DOHH2 (cell line): ENCODE measurements at regions not wholly inside any gene's neighbourhood (a gene's known extent, or its start where the extent isn't known, plus 50 kb on each side); places are given as distances from the start of the nearest gene placed in this dataset.

Experiments used
- H3F3A ChIP-seq: fragments of 200-600 bp; sonication (generic), shearing (Covaris generic); 2 replicates; pipeline ENCODE4 v1.6.0; 2016; ENCODE audit warnings: antibody characterized with exemption, mild to moderate bottlenecking; ENCODE audit not compliant: control insufficient read depth, insufficient read depth
- H3K27ac ChIP-seq: fragments of 200-600 bp; sonication (generic); 2 replicates; pipeline ENCODE4 v1.5.1; 2014; ENCODE audit warnings: low read depth, mild to moderate bottlenecking, low read length, moderate library complexity
- H3K27me3 ChIP-seq: fragments of 200-600 bp; sonication (generic); 2 replicates; pipeline ENCODE4 v1.6.1; 2014; ENCODE audit warnings: mild to moderate bottlenecking, low read length, mixed read lengths; ENCODE audit not compliant: control insufficient read depth
- H3K36me3 ChIP-seq: fragments of 200-600 bp; sonication (generic); 2 replicates; pipeline ENCODE4 v1.6.1; 2014; ENCODE audit warnings: mild to moderate bottlenecking, low read length, moderate library complexity, mixed read lengths; ENCODE audit not compliant: control insufficient read depth
- H3K4me1 ChIP-seq: fragments of 200-600 bp; sonication (generic); 2 replicates; pipeline ENCODE4 v1.6.1; 2014; ENCODE audit warnings: mild to moderate bottlenecking, low read length, mixed read lengths; ENCODE audit not compliant: control insufficient read depth
- H3K4me2 ChIP-seq: fragments of 200-600 bp; sonication (generic); 2 replicates; pipeline ENCODE4 v1.6.0; 2014; ENCODE audit warnings: mild to moderate bottlenecking, low read length, moderate library complexity
- H3K4me3 ChIP-seq: fragments of 200-600 bp; sonication (generic); 2 replicates; pipeline ENCODE4 v1.5.1; 2014; ENCODE audit warnings: mild to moderate bottlenecking, low read length, mixed read lengths
- H3K79me2 ChIP-seq: fragments of 200-600 bp; sonication (generic); 2 replicates; pipeline ENCODE4 v1.6.1; 2014; ENCODE audit warnings: mild to moderate bottlenecking, low read length, mixed read lengths; ENCODE audit not compliant: control insufficient read depth
- H3K9me2 ChIP-seq: fragments of 200-600 bp; sonication (generic); replicated peaks from 2 replicates; pipeline ENCODE4 v1.6.1; 2014; ENCODE audit warnings: mild to moderate bottlenecking, low read length, mixed read lengths; ENCODE audit not compliant: control insufficient read depth
- H3K9me3 ChIP-seq: fragments of 200-600 bp; sonication (generic); 2 replicates; pipeline ENCODE4 v1.6.1; 2014; ENCODE audit warnings: antibody characterized with exemption, low read length, mixed read lengths; ENCODE audit not compliant: control insufficient read depth, insufficient read depth
- H4K20me1 ChIP-seq: fragments of 200-600 bp; sonication (generic); 2 replicates; pipeline ENCODE4 v1.6.0; 2014; ENCODE audit warnings: low read depth, mild to moderate bottlenecking, antibody characterized with exemption, low read length, moderate library complexity; ENCODE audit not compliant: control insufficient read depth, insufficient read depth
- EZH2phosphoT487 ChIP-seq: fragments of 200-600 bp; sonication (generic); IDR thresholded peaks from 2 replicates; pipeline ENCODE4 v1.6.1; 2017; ENCODE audit warnings: borderline replicate concordance, mild to moderate bottlenecking, antibody characterized with exemption, low read length, moderate library complexity, mixed read lengths
- TF ChIP-seq, protein P1 (sequence below): fragments of 200-600 bp; sonication (generic); IDR thresholded peaks from one replicate; pipeline ENCODE4 v1.5.1; 2014; ENCODE audit warnings: antibody characterized with exemption, mild to moderate bottlenecking, low read depth, low read length; ENCODE audit not compliant: poor library complexity, severe bottlenecking

DNA sequence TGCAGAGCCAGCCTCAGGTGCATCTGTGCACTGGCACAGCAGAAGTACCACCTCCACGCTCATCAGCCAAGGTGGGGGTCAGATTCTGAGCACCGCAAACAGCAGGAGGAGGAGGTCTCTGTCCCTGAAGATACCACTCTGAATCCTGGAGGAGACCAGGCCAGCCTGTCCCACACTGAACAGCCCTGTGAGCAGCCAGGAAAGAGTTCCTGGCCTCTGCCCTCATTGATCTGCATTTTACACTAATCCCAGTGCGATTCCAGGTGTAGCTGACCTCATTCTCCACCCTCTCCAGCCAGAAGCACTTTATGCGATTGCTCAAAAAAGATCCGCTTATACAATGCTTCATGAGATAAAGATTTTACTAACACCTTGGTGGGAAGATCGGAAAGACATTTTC, 99.1 kb upstream of the CACUL1 start:
- peaks cover 7% of the 10 kb centered on the region for H3K27me3 ChIP-seq
- no peak overlapping the region for H3K4me3 ChIP-seq
- H3K36me3 ChIP-seq: no peaks in the 10 kb centered on the region
- no peaks in the 10 kb centered on the region for H3K9me3 ChIP-seq
- H3K4me2 ChIP-seq: no peak overlapping the region
- TF ChIP-seq EZH2phosphoT487: no peak
- TF ChIP-seq, protein P1, sequence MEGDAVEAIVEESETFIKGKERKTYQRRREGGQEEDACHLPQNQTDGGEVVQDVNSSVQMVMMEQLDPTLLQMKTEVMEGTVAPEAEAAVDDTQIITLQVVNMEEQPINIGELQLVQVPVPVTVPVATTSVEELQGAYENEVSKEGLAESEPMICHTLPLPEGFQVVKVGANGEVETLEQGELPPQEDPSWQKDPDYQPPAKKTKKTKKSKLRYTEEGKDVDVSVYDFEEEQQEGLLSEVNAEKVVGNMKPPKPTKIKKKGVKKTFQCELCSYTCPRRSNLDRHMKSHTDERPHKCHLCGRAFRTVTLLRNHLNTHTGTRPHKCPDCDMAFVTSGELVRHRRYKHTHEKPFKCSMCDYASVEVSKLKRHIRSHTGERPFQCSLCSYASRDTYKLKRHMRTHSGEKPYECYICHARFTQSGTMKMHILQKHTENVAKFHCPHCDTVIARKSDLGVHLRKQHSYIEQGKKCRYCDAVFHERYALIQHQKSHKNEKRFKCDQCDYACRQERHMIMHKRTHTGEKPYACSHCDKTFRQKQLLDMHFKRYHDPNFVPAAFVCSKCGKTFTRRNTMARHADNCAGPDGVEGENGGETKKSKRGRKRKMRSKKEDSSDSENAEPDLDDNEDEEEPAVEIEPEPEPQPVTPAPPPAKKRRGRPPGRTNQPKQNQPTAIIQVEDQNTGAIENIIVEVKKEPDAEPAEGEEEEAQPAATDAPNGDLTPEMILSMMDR: no peak
- H3K27ac ChIP-seq: no peak overlapping the region
- H3F3A ChIP-seq: no peaks in the 10 kb centered on the region
- H3K79me2 ChIP-seq: no peaks in the 10 kb centered on the region
- no peaks in the 10 kb centered on the region for H3K4me1 ChIP-seq
- no peaks in the 10 kb centered on the region for H3K9me2 ChIP-seq
- no peaks in the 10 kb centered on the region for H4K20me1 ChIP-seq

DNA sequence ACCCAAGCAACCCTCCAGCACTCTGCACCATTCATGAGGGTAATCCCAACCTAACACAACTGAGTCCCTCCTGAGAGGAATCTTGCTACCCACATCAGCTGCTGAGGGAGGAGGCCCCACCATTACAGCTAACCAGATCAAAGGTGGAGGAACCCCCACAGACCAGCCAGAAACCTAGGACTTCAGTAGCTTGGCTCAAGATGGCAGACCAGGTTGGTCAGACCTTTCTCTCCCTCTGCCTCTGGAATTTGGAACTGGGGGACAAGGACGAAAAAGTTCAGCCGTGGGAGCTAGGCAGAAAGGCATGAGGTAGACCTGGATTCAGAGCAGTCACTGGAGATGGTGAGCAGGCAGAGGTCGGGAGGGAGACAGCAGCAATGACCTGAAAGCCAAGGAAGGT, 101.3 kb upstream of the CACUL1 start:
- Histone ChIP-seq H3K27me3 (peaks cover 7% of the 10 kb centered on the region), H3K9me2 (no peaks in the 10 kb centered on the region), H3F3A (no peaks in the 10 kb centered on the region), H4K20me1 (no peaks in the 10 kb centered on the region), H3K4me3 (no peak overlapping the region), H3K27ac (no peak overlapping the region), H3K79me2 (no peaks in the 10 kb centered on the region), H3K4me1 (no peaks in the 10 kb centered on the region), H3K4me2 (no peak overlapping the region), H3K36me3 (no peaks in the 10 kb centered on the region), H3K9me3 (no peaks in the 10 kb centered on the region)
- no peak for TF ChIP-seq EZH2phosphoT487
- TF ChIP-seq, protein P1: no peak

DNA sequence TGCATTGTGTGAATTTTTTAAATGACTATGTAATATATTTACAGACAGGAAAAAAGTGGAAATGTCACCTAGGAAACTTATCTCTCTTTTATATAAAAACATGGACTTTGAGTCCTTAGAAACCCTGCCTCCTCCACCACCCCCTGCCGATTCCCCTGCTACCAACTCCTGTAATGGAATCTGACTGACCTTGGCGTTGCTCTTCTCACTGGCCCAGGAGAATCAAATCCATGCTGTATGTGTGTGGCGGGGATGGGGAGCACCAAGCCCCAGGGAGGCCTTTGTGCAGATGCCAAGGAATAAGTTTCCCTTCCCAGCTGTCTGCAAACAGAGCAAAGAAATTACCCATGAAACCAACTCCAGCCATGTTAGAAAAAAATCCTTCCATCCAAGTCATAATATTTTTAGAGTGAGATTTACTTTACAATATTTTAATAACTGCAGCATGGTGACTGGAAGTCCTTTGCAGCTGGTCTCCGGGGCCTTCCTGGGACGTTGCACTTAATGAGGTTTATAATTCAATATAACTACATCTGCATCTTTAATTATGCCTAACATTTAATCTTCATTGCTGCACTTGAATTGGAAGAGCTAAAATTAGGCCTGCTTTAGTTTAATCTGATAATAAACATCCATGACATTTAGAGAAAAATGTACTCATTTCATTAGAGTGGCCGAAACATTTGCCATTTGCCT, 111.4 kb upstream of the CACUL1 start:
- Histone ChIP-seq H3K79me2 (no peaks in the 10 kb centered on the region), H3K27ac (no peak overlapping the region), H3K4me2 (no peak overlapping the region), H3K4me1 (no peaks in the 10 kb centered on the region), H3K9me3 (no peaks in the 10 kb centered on the region), H3K27me3 (no peaks in the 10 kb centered on the region), H3F3A (no peaks in the 10 kb centered on the region), H3K9me2 (no peaks in the 10 kb centered on the region), H3K4me3 (no peak overlapping the region), H3K36me3 (no peaks in the 10 kb centered on the region), H4K20me1 (no peaks in the 10 kb centered on the region)
- TF ChIP-seq, protein P1: no peak
- TF ChIP-seq EZH2phosphoT487: no peak
